ENCODE measurements at regions not wholly inside any gene's neighbourhood (a gene's known extent, or its start where the extent isn't known, plus 50 kb on each side); places are given as distances from the start of the nearest gene placed in this dataset.
"Not testable (repeated sequence)": the region's sequence is repeated elsewhere in the genome, so short reads cannot be mapped to it uniquely, and the experiment has no call there.

GRCh38 chr14:30218907-30219306 lies 291.3 kb upstream of the PRKD1 start:
- DNase-seq (ENCODE audit: low read depth in 2 of 2, low spot score in 1 of 2): no peak

GRCh38 chr14:30221546-30221945 lies 293.9 kb upstream of the PRKD1 start:
- DNase-seq (ENCODE audit: low read depth in 2 of 2, low spot score in 1 of 2): no peak

- no peak for DNase-seq (ENCODE audit: low read depth in 2 of 2, low spot score in 1 of 2)
Observed at GRCh38 chr14:30223385-30223785, 295.7 kb upstream of the PRKD1 start.

GRCh38 chr14:30223966-30224365 lies 296.3 kb upstream of the PRKD1 start:
- DNase-seq (ENCODE audit: low read depth in 2 of 2, low spot score in 1 of 2): no peak

GRCh38 chr14:30225176-30225575 lies 297.5 kb upstream of the PRKD1 start:
- DNase-seq (ENCODE audit: low read depth in 2 of 2, low spot score in 1 of 2): no peak

GRCh38 chr14:30227436-30227835 lies 299.8 kb upstream of the PRKD1 start:
- DNase-seq (ENCODE audit: low read depth in 2 of 2, low spot score in 1 of 2): no peak

- no peak for DNase-seq (ENCODE audit: low read depth in 2 of 2, low spot score in 1 of 2)
Observed at GRCh38 chr14:30227876-30228275, 300.2 kb upstream of the PRKD1 start.

GRCh38 chr14:30230719-30231118 lies 303.1 kb upstream of the PRKD1 start:
- no peak for DNase-seq (ENCODE audit: low read depth in 2 of 2, low spot score in 1 of 2)

- DNase-seq (ENCODE audit: low read depth in 2 of 2, low spot score in 1 of 2): no peak
Observed at GRCh38 chr14:30234966-30235365, 307.3 kb upstream of the PRKD1 start.

- DNase-seq (ENCODE audit: low read depth in 2 of 2, low spot score in 1 of 2): no peak
Observed at GRCh38 chr14:30235485-30235884, 307.8 kb upstream of the PRKD1 start.

GRCh38 chr14:30238936-30239335 lies 311.3 kb upstream of the PRKD1 start:
- DNase-seq (ENCODE audit: low read depth in 2 of 2, low spot score in 1 of 2): no peak

- no peak for DNase-seq (ENCODE audit: low read depth in 2 of 2, low spot score in 1 of 2)
Observed at GRCh38 chr14:30240018-30240417, 312.4 kb upstream of the PRKD1 start.

GRCh38 chr14:30240685-30241084 lies 313.0 kb upstream of the PRKD1 start:
- no peak for DNase-seq (ENCODE audit: low read depth in 2 of 2, low spot score in 1 of 2)

GRCh38 chr14:30242744-30243143 lies 315.1 kb upstream of the PRKD1 start:
- no peak for DNase-seq (ENCODE audit: low read depth in 2 of 2, low spot score in 1 of 2)

- DNase-seq (ENCODE audit: low read depth in 2 of 2, low spot score in 1 of 2): no peak
Observed at GRCh38 chr14:30243207-30243606, 315.6 kb upstream of the PRKD1 start.

- DNase-seq (ENCODE audit: low read depth in 2 of 2, low spot score in 1 of 2): no peak
Observed at GRCh38 chr14:30243805-30244204, 315.2 kb upstream of the G2E3 start.

GRCh38 chr14:30244348-30244747 lies 314.6 kb upstream of the G2E3 start:
- DNase-seq (ENCODE audit: low read depth in 2 of 2, low spot score in 1 of 2): not testable (repeated sequence)

- DNase-seq (ENCODE audit: low read depth in 2 of 2, low spot score in 1 of 2): no peak
Observed at GRCh38 chr14:30251017-30251416, 307.9 kb upstream of the G2E3 start.

- DNase-seq (ENCODE audit: low read depth in 2 of 2, low spot score in 1 of 2): no peak
Observed at GRCh38 chr14:30251557-30252100, 307.3 kb upstream of the G2E3 start.

GRCh38 chr14:30252151-30252550 lies 306.8 kb upstream of the G2E3 start:
- no peak for DNase-seq (ENCODE audit: low read depth in 2 of 2, low spot score in 1 of 2)

GRCh38 chr14:30252783-30253674 lies 305.9 kb upstream of the G2E3 start:
- DNase-seq (ENCODE audit: low read depth in 2 of 2, low spot score in 1 of 2): no peak

GRCh38 chr14:30256627-30257026 lies 302.3 kb upstream of the G2E3 start:
- no peak for DNase-seq (ENCODE audit: low read depth in 2 of 2, low spot score in 1 of 2)

Measured in stimulated activated CD8-positive, alpha-beta memory T cell treated with anti-CD3 and anti-CD28 coated beads, Interleukin-4, amount 100 ng/mL, for 4 hours (primary cell).